ENCODE measurements at regions not wholly inside any gene's neighbourhood (a gene's known extent, or its start where the extent isn't known, plus 50 kb on each side); places are given as distances from the start of the nearest gene placed in this dataset.

- TF ChIP-seq CTCF (conservative IDR thresholded peaks at IDR 0.05; ENCODE audit: low read depth, low read length) = no peak
- TF ChIP-seq RCOR1 (IDR thresholded peaks at IDR 0.05; ENCODE audit: insufficient replicate concordance, low read length) = no peak
These were observed 404.6 kb upstream of the CNTN5 start for GRCh38 chr11:98616098-98616655.

All from IMR-90 (cell line).